Activated CD4-positive, alpha-beta memory T cell treated with anti-CD3 and anti-CD28 coated beads, Interleukin-2, amount 10 ng/mL, durations not matched to agents 7 days and 5 days (primary cell): ENCODE measurements at regions not wholly inside any gene's neighbourhood (a gene's known extent, or its start where the extent isn't known, plus 50 kb on each side); places are given as distances from the start of the nearest gene placed in this dataset.

Experiments used
- CTCF ChIA-PET: fragments of 350-600 bp; sonication (Branson Sonifier 250); formaldehyde crosslinking; loops from one replicate; lab custom pipeline; 2021; ENCODE audit warnings: antibody characterized with exemption, inconsistent platforms; lab: Charles Lee
- POLR2A ChIA-PET: fragments of 350-600 bp; sonication (Branson Sonifier 250); formaldehyde crosslinking; loops from one replicate; lab custom pipeline; 2021; ENCODE audit warnings: antibody characterized with exemption; lab: Charles Lee
- DNase-seq: peaks from one replicate; pipeline ENCODE4 v3.0.0-alpha.2; 2020
- H3K27ac Mint-ChIP-seq: one replicate; pipeline ENCODE4 v1.8.0; 2021; ENCODE audit warnings: mild to moderate bottlenecking, mixed read lengths
- H3K27me3 Mint-ChIP-seq: one replicate; pipeline ENCODE4 v1.8.0; 2021; ENCODE audit warnings: mixed read lengths
- H3K36me3 Mint-ChIP-seq: one replicate; pipeline ENCODE4 v1.8.0; 2021; ENCODE audit warnings: low read depth, mixed read lengths
- H3K4me1 Mint-ChIP-seq: one replicate; pipeline ENCODE4 v1.8.0; 2021; ENCODE audit warnings: mixed read lengths
- H3K4me3 Mint-ChIP-seq: one replicate; pipeline ENCODE4 v1.8.0; 2021; ENCODE audit warnings: mild to moderate bottlenecking, mixed read lengths
- H3K9me3 Mint-ChIP-seq: one replicate; pipeline ENCODE4 v1.8.0; 2021; ENCODE audit warnings: mixed read lengths

- Mint-ChIP-seq H3K36me3 (no peaks in the 10 kb centered on the region), H3K4me1 (no peaks in the 10 kb centered on the region), H3K4me3 (no peak overlapping the region), H3K9me3 (no peaks in the 10 kb centered on the region), H3K27ac (no peak overlapping the region), H3K27me3 (peaks cover 6% of the 10 kb centered on the region)
- no peak for DNase-seq
- ChIA-PET POLR2A (no interaction called here), CTCF (no interaction called here)
These were observed 111.6 kb upstream of the ESRRB start for GRCh38 chr14:76264384-76264783.

GRCh38 chr14:76267322-76268046 lies 108.5 kb upstream of the ESRRB start:
- DNase-seq = no peak
- ChIA-PET CTCF (no interaction called here), POLR2A (no interaction called here)
- no peaks in the 10 kb centered on the region for H3K4me1 Mint-ChIP-seq
- H3K36me3 Mint-ChIP-seq = no peaks in the 10 kb centered on the region
- no peak overlapping the region for H3K4me3 Mint-ChIP-seq
- no peaks in the 10 kb centered on the region for H3K9me3 Mint-ChIP-seq
- peaks cover 6% of the 10 kb centered on the region for H3K27me3 Mint-ChIP-seq
- H3K27ac Mint-ChIP-seq = no peak overlapping the region

GRCh38 chr14:76268047-76268431 lies 107.9 kb upstream of the ESRRB start:
- POLR2A ChIA-PET = no interaction called here
- H3K9me3 Mint-ChIP-seq = no peaks in the 10 kb centered on the region
- no peak overlapping the region for H3K27ac Mint-ChIP-seq
- peaks cover 6% of the 10 kb centered on the region for H3K27me3 Mint-ChIP-seq
- CTCF ChIA-PET = no interaction called here
- no peak overlapping the region for H3K4me3 Mint-ChIP-seq
- H3K4me1 Mint-ChIP-seq = no peaks in the 10 kb centered on the region
- no peaks in the 10 kb centered on the region for H3K36me3 Mint-ChIP-seq
- DNase-seq = no peak

GRCh38 chr14:76268700-76269099 lies 107.2 kb upstream of the ESRRB start:
- Mint-ChIP-seq H3K27ac (no peak overlapping the region), H3K27me3 (peaks cover 6% of the 10 kb centered on the region), H3K4me3 (no peak overlapping the region), H3K4me1 (no peaks in the 10 kb centered on the region), H3K9me3 (no peaks in the 10 kb centered on the region), H3K36me3 (no peaks in the 10 kb centered on the region)
- no peak for DNase-seq
- POLR2A ChIA-PET = no interaction called here
- CTCF ChIA-PET = no interaction called here

GRCh38 chr14:76271041-76271755 lies 104.7 kb upstream of the ESRRB start:
- DNase-seq = no peak
- Mint-ChIP-seq H3K4me3 (no peak overlapping the region), H3K27me3 (peaks cover 6% of the 10 kb centered on the region), H3K27ac (no peak overlapping the region), H3K9me3 (no peaks in the 10 kb centered on the region), H3K4me1 (no peaks in the 10 kb centered on the region), H3K36me3 (no peaks in the 10 kb centered on the region)
- ChIA-PET POLR2A (no interaction called here), CTCF (no interaction called here)

- Mint-ChIP-seq H3K27ac (no peak overlapping the region), H3K4me1 (no peaks in the 10 kb centered on the region), H3K9me3 (no peaks in the 10 kb centered on the region), H3K27me3 (peaks cover 6% of the 10 kb centered on the region), H3K4me3 (no peak overlapping the region), H3K36me3 (no peaks in the 10 kb centered on the region)
- POLR2A ChIA-PET = no interaction called here
- DNase-seq = no peak
- CTCF ChIA-PET = no interaction called here
These were observed 103.6 kb upstream of the ESRRB start for GRCh38 chr14:76272349-76272748.

- no peak overlapping the region for H3K27ac Mint-ChIP-seq
- H3K4me1 Mint-ChIP-seq = no peaks in the 10 kb centered on the region
- POLR2A ChIA-PET = no interaction called here
- no peak for DNase-seq
- H3K27me3 Mint-ChIP-seq = peaks cover 6% of the 10 kb centered on the region
- no peak overlapping the region for H3K4me3 Mint-ChIP-seq
- H3K36me3 Mint-ChIP-seq = no peaks in the 10 kb centered on the region
- CTCF ChIA-PET = interaction anchor here (1.3 kb wide), 1 partner anchor 23 kb away, joined by 3 read pairs; no protein-coding TSS in a partner anchor
- no peaks in the 10 kb centered on the region for H3K9me3 Mint-ChIP-seq
These were observed 103.2 kb upstream of the ESRRB start for GRCh38 chr14:76272774-76273173.

GRCh38 chr14:76273346-76273745 lies 102.6 kb upstream of the ESRRB start:
- Mint-ChIP-seq H3K9me3 (no peaks in the 10 kb centered on the region), H3K4me1 (no peaks in the 10 kb centered on the region)
- DNase-seq = no peak

GRCh38 chr14:76274324-76274723 lies 101.6 kb upstream of the ESRRB start:
- CTCF ChIA-PET = interaction anchor here (1.3 kb wide), 1 partner anchor 22 kb away, joined by 3 read pairs; no protein-coding TSS in a partner anchor
- Mint-ChIP-seq H3K4me1 (no peaks in the 10 kb centered on the region), H3K27ac (no peak overlapping the region), H3K9me3 (no peaks in the 10 kb centered on the region), H3K27me3 (peaks cover 2% of the 10 kb centered on the region), H3K4me3 (no peak overlapping the region), H3K36me3 (no peaks in the 10 kb centered on the region)
- POLR2A ChIA-PET = no interaction called here
- no peak for DNase-seq

More at GRCh38 chr14:76273346-76273745, 102.6 kb upstream of the ESRRB start:
- POLR2A ChIA-PET = no interaction called here
- Mint-ChIP-seq H3K4me3 (no peak overlapping the region), H3K27ac (no peak overlapping the region), H3K36me3 (no peaks in the 10 kb centered on the region), H3K27me3 (peaks cover 6% of the 10 kb centered on the region)
- CTCF ChIA-PET = interaction anchor here (1.3 kb wide), 1 partner anchor 23 kb away, joined by 3 read pairs; no protein-coding TSS in a partner anchor

GRCh38 chr14:76277586-76278130 lies 98.3 kb upstream of the ESRRB start:
- no peaks in the 10 kb centered on the region for H3K4me1 Mint-ChIP-seq
- POLR2A ChIA-PET = no interaction called here
- no peaks in the 10 kb centered on the region for H3K9me3 Mint-ChIP-seq
- H3K27ac Mint-ChIP-seq = no peak overlapping the region
- H3K27me3 Mint-ChIP-seq = no peaks in the 10 kb centered on the region
- H3K36me3 Mint-ChIP-seq = no peaks in the 10 kb centered on the region
- no peak for DNase-seq
- CTCF ChIA-PET = no interaction called here
- H3K4me3 Mint-ChIP-seq = no peak overlapping the region

- CTCF ChIA-PET = no interaction called here
- peaks cover 7% of the 10 kb centered on the region for H3K27me3 Mint-ChIP-seq
- no peak for DNase-seq
- H3K9me3 Mint-ChIP-seq = no peaks in the 10 kb centered on the region
- H3K4me1 Mint-ChIP-seq = no peaks in the 10 kb centered on the region
- no peak overlapping the region for H3K4me3 Mint-ChIP-seq
- H3K36me3 Mint-ChIP-seq = no peaks in the 10 kb centered on the region
- H3K27ac Mint-ChIP-seq = no peak overlapping the region
- POLR2A ChIA-PET = no interaction called here
These were observed 95.7 kb upstream of the ESRRB start for GRCh38 chr14:76280221-76280620.

GRCh38 chr14:76282581-76282980 lies 93.4 kb upstream of the ESRRB start:
- ChIA-PET CTCF (interaction anchor here (0.7 kb wide), 1 partner anchor 76 kb away, joined by 3 read pairs; no protein-coding TSS in a partner anchor), POLR2A (no interaction called here)
- no peak for DNase-seq
- peaks cover 9% of the 10 kb centered on the region for H3K27me3 Mint-ChIP-seq
- no peaks in the 10 kb centered on the region for H3K4me1 Mint-ChIP-seq
- no peak overlapping the region for H3K27ac Mint-ChIP-seq
- H3K9me3 Mint-ChIP-seq = no peaks in the 10 kb centered on the region
- H3K4me3 Mint-ChIP-seq = no peak overlapping the region
- H3K36me3 Mint-ChIP-seq = no peaks in the 10 kb centered on the region

GRCh38 chr14:76287063-76287462 lies 88.9 kb upstream of the ESRRB start:
- Mint-ChIP-seq H3K4me3 (no peak overlapping the region), H3K4me1 (no peaks in the 10 kb centered on the region)

More at GRCh38 chr14:76287063-76287462, 88.9 kb upstream of the ESRRB start:
- Mint-ChIP-seq H3K27me3 (peaks cover 9% of the 10 kb centered on the region), H3K9me3 (no peaks in the 10 kb centered on the region), H3K36me3 (no peaks in the 10 kb centered on the region), H3K27ac (no peak overlapping the region)
- DNase-seq = no peak
- ChIA-PET POLR2A (no interaction called here), CTCF (no interaction called here)
